ENCODE measurements at regions not wholly inside any gene's neighbourhood (a gene's known extent, or its start where the extent isn't known, plus 50 kb on each side); places are given as distances from the start of the nearest gene placed in this dataset.

DNA sequence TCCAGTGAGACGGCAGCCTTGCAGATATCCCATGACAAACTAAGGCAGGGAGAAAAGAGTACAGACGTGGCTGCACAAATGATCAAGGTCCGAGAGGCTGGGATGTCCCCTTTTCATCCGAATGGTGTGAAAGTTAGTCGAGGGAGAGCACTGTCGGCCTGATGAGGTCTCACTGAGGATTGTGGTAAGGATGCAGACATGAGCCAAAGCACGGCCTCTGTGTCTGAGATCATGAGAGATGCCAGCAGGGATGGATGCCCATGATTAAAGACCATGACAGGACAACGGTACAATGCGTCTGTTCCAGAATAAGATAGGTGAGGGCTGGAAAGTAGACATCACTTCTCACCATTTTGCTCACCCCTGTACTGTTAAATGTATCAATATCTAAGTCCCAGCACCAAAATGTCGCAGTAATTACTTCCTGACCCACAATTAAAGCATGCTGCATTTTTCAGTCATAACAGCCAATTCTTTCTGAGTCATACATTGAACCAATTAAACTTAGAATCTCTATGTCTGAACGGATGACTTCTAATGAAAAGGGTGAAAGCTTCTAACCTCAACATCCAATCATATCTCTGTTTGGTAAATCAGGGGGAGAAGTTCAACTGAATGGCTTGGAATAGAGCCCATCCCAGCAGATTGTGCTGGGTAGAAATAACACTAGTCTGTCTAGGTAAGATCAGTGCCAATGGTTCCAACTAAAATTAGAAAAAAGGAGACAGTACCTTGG, 249.6 kb upstream of the SOX5 start:
- no peak for DNase-seq
- no peak overlapping the region for H3K27ac Mint-ChIP-seq
- ChIA-PET POLR2A (no interaction called here), CTCF (no interaction called here)
- H3K4me3 Mint-ChIP-seq, result no peak overlapping the region
- H3K4me1 Mint-ChIP-seq (ENCODE audit: low read depth), result no peaks in the 10 kb centered on the region
- intact Hi-C loops (cut with micrococcal nuclease), result no loop called here
- no peak for ATAC-seq
- peaks cover 3% of the 10 kb centered on the region for H3K9me3 Mint-ChIP-seq
- H3K27me3 Mint-ChIP-seq, result no peaks in the 10 kb centered on the region
- no peak for TF ChIP-seq CTCF (IDR thresholded peaks at IDR 0.05)
- no peaks in the 10 kb centered on the region for H3K36me3 Mint-ChIP-seq (ENCODE audit: low read depth)

GRCh38 chr12:24198070-24198469, 248.6 kb upstream of the SOX5 start:
- POLR2A ChIA-PET, result no interaction called here
- H3K36me3 Mint-ChIP-seq (ENCODE audit: low read depth), result no peaks in the 10 kb centered on the region
- no peak overlapping the region for H3K4me3 Mint-ChIP-seq
- CTCF ChIA-PET, result no interaction called here
- no peak overlapping the region for H3K27ac Mint-ChIP-seq
- no peaks in the 10 kb centered on the region for H3K4me1 Mint-ChIP-seq (ENCODE audit: low read depth)
- DNase-seq (no peak), ATAC-seq (no peak)
- no peaks in the 10 kb centered on the region for H3K9me3 Mint-ChIP-seq
- no peak for TF ChIP-seq CTCF (IDR thresholded peaks at IDR 0.05)
- intact Hi-C loops (cut with micrococcal nuclease), result no loop called here
- H3K27me3 Mint-ChIP-seq, result no peaks in the 10 kb centered on the region

DNA sequence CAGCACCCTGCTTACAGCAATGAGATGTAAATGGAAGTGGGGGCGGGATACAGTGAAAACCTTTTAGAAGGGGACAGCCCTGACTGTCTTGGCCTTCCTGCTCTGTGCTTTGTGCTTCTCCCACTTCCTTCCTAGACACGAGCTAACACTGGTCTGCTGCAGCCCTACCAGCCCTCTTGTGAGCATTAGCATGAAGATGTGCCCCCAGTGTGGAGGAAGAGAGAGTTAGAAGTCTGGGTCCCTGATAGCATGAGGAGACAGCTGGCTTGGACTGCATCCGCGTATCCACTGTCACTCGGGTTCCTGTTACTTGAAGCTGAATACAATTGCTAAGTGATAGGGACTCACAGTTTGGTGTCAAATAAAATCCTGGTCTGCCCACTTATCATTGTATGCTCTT, 248.1 kb upstream of the SOX5 start:
- no peak overlapping the region for H3K27ac Mint-ChIP-seq
- H3K4me1 Mint-ChIP-seq (ENCODE audit: low read depth), result no peaks in the 10 kb centered on the region
- no peak for TF ChIP-seq CTCF (IDR thresholded peaks at IDR 0.05)
- no peak for ATAC-seq
- DNase-seq, result no peak
- CTCF ChIA-PET, result no interaction called here
- no peaks in the 10 kb centered on the region for H3K27me3 Mint-ChIP-seq
- intact Hi-C loops (cut with micrococcal nuclease), result no loop called here
- POLR2A ChIA-PET, result no interaction called here
- H3K36me3 Mint-ChIP-seq (ENCODE audit: low read depth), result no peaks in the 10 kb centered on the region
- H3K9me3 Mint-ChIP-seq, result no peaks in the 10 kb centered on the region
- no peak overlapping the region for H3K4me3 Mint-ChIP-seq

DNA sequence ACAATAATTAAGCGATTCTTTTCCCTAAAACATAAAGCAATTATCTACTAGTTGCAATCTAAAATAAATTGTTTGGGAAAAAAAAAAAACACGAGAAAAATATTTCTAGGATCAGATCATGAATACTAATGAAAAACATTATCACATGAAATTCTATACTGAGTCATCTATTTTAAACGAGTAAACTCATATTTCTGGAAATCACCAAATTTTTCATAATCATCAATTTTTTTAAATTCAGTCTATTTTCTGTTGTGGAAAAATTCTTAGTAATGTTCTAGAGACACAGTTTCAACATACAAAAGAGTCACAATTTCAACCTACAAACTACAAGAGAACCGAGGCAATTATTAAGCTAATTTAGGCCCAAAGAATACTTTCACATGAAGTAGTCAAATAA, 245.6 kb upstream of the SOX5 start:
- no peaks in the 10 kb centered on the region for H3K27me3 Mint-ChIP-seq
- intact Hi-C loops (cut with micrococcal nuclease), result no loop called here
- H3K4me3 Mint-ChIP-seq, result no peak overlapping the region
- ATAC-seq, result no peak
- ChIA-PET CTCF (no interaction called here), POLR2A (no interaction called here)
- no peak for DNase-seq
- H3K27ac Mint-ChIP-seq, result no peak overlapping the region
- no peak for TF ChIP-seq CTCF (IDR thresholded peaks at IDR 0.05)
- no peaks in the 10 kb centered on the region for H3K36me3 Mint-ChIP-seq (ENCODE audit: low read depth)
- H3K4me1 Mint-ChIP-seq (ENCODE audit: low read depth), result no peaks in the 10 kb centered on the region
- no peaks in the 10 kb centered on the region for H3K9me3 Mint-ChIP-seq

DNA sequence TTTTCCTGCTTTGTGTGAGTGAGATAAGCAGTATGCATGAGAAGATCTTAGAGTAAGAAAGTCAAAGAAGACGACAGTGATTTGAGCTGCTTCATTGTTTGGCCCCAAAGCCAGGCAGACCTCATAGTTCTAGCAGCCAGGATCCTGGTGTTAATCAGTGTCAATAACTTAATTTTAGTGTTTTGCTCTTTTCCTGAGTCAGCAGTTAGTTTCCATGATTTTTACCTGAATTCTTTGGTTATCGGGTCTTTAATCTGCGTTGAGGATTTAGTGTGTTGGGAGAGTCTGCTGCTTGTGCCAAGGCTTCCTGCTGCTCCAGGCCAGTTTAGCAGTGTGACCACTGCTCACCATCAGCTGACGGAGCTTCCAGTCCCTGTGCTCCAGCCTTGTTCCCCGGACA, 241.6 kb upstream of the SOX5 start:
- Mint-ChIP-seq H3K36me3 (ENCODE audit: low read depth) (no peaks in the 10 kb centered on the region), H3K9me3 (no peaks in the 10 kb centered on the region), H3K4me3 (no peak overlapping the region), H3K27me3 (no peaks in the 10 kb centered on the region), H3K27ac (no peak overlapping the region), H3K4me1 (ENCODE audit: low read depth) (no peaks in the 10 kb centered on the region)
- DNase-seq (no peak), ATAC-seq (no peak)
- CTCF ChIA-PET, result no interaction called here
- no peak for TF ChIP-seq CTCF (IDR thresholded peaks at IDR 0.05)
- POLR2A ChIA-PET, result no interaction called here
- intact Hi-C loops (cut with micrococcal nuclease), result no loop called here
